Kidney (tissue), 13 donors: ENCODE measurements at regions not wholly inside any gene's neighbourhood (a gene's known extent, or its start where the extent isn't known, plus 50 kb on each side); places are given as distances from the start of the nearest gene placed in this dataset.

Experiments used
- DNase-seq, 5 donors: peaks; one replicate each; pipeline ENCODE4 v3.0.0-alpha.2; 2013 to 2020
- FAIRE-seq: peaks from 2 replicates; lab custom pipeline; 2012; peaks lifted over from hg19 to GRCh38; lab: Jason Lieb, UNC
- H3K27ac ChIP-seq, 2 donors: one replicate each; pipeline ENCODE4 v1.7.0; 2013; ENCODE audit warnings: low read depth in 2 of 2, low read length in 2 of 2, inconsistent platforms in 1 of 2
- H3K27me3 ChIP-seq: one replicate; pipeline ENCODE4 v1.7.1; 2013; ENCODE audit warnings: low read length, inconsistent platforms; ENCODE audit not compliant: control insufficient read depth, insufficient read depth
- H3K36me3 ChIP-seq, 3 donors: one replicate each; pipeline versions ENCODE4 v1.7.0 to v1.7.1; 2013; ENCODE audit warnings: low read length in 3 of 3, control low read depth in 1 of 3, inconsistent platforms in 1 of 3; ENCODE audit not compliant: insufficient read depth in 3 of 3, control insufficient read depth in 2 of 3
- H3K4me1 ChIP-seq, 3 donors: one replicate each; pipeline versions ENCODE4 v1.7.0 to v1.7.1; 2013; ENCODE audit warnings: low read length in 3 of 3, inconsistent platforms in 1 of 3, low read depth in 1 of 3; ENCODE audit not compliant: control insufficient read depth in 2 of 3, insufficient read depth in 2 of 3
- H3K4me3 ChIP-seq, 3 donors: one replicate each; pipeline versions ENCODE4 v1.7.0 to v1.8.1; 2013; ENCODE audit warnings: low read length in 3 of 3, control low read depth in 1 of 3, inconsistent platforms in 1 of 3
- H3K9ac ChIP-seq, 3 donors: one replicate each; pipeline versions ENCODE4 v1.7.0 to v1.7.1; 2013; ENCODE audit warnings: low read length in 3 of 3, control low read depth in 1 of 3, inconsistent platforms in 1 of 3
- H3K9me3 ChIP-seq, 3 donors: one replicate each; pipeline versions ENCODE4 v1.7.0 to v1.7.1; 2013; ENCODE audit warnings: low read length in 3 of 3, control low read depth in 1 of 3, inconsistent platforms in 1 of 3; ENCODE audit not compliant: control insufficient read depth in 2 of 3, insufficient read depth in 1 of 3
- intact Hi-C: fragments of 100-400 bp; cut with DNase I; formaldehyde crosslinking; loops from one replicate; pipeline ENCODE4 v1.11.1; 2022
- TF ChIP-seq, protein P1 (sequence below): IDR thresholded peaks from 3 replicates; pipeline ENCODE4 v1.5.1; 2012; ENCODE audit warnings: mild to moderate bottlenecking, moderate library complexity, borderline replicate concordance; ENCODE audit not compliant: insufficient read depth; ENCODE audit errors: extremely low read depth
- donor health status: control.
- donor health status: control.
- donor health status: control.
- donor health status: control.
- donor health status: control.
- donor health status: DM: yes; HTN: yes; CAD: no.
- donor health status: Normal renal cell carcinoma (clear cell type).

- no peak overlapping the region for H3K4me3 ChIP-seq
- H3K9ac ChIP-seq, result no peak overlapping the region
- H3K4me1 ChIP-seq, result no peaks in the 10 kb centered on the region
- no peaks in the 10 kb centered on the region for H3K27me3 ChIP-seq
- TF ChIP-seq, protein P1, sequence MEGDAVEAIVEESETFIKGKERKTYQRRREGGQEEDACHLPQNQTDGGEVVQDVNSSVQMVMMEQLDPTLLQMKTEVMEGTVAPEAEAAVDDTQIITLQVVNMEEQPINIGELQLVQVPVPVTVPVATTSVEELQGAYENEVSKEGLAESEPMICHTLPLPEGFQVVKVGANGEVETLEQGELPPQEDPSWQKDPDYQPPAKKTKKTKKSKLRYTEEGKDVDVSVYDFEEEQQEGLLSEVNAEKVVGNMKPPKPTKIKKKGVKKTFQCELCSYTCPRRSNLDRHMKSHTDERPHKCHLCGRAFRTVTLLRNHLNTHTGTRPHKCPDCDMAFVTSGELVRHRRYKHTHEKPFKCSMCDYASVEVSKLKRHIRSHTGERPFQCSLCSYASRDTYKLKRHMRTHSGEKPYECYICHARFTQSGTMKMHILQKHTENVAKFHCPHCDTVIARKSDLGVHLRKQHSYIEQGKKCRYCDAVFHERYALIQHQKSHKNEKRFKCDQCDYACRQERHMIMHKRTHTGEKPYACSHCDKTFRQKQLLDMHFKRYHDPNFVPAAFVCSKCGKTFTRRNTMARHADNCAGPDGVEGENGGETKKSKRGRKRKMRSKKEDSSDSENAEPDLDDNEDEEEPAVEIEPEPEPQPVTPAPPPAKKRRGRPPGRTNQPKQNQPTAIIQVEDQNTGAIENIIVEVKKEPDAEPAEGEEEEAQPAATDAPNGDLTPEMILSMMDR, result no peak
- H3K27ac ChIP-seq, result no peak overlapping the region
- no peak for FAIRE-seq
- no peak for DNase-seq
- intact Hi-C loops, result no loop called here
- H3K36me3 ChIP-seq, result no peaks in the 10 kb centered on the region
- no peaks in the 10 kb centered on the region for H3K9me3 ChIP-seq
Observed at GRCh38 chr16:73387979-73388378, 340.1 kb upstream of the ZFHX3 start.

DNA sequence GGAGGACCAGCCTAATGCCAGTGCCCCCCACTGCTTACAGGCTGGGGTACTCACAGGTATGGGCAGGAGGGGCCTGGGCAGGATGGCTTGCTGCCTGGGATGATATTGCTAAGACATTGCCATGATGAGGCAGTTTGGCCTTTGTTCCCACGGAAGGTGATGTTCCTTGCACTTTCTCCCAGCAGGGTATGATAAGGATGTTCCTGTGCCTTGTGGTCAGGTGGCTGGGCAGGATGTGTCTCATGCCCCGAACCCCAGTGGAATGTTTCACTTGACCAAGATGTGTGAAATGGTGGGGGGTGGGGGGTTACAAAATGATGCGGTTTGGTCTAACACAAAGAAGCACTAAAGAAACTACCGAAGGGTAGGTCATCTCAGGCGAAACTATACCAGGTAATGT is 337.8 kb upstream of the ZFHX3 start:
- TF ChIP-seq, protein P1, result no peak
- no peaks in the 10 kb centered on the region for H3K27me3 ChIP-seq
- no peaks in the 10 kb centered on the region for H3K9me3 ChIP-seq
- no peaks in the 10 kb centered on the region for H3K4me1 ChIP-seq
- DNase-seq (no peak), FAIRE-seq (no peak)
- H3K27ac ChIP-seq, result no peak overlapping the region
- no peaks in the 10 kb centered on the region for H3K36me3 ChIP-seq
- intact Hi-C loops, result no loop called here
- no peak overlapping the region for H3K9ac ChIP-seq
- H3K4me3 ChIP-seq, result no peak overlapping the region

GRCh38 chr16:73384506-73385089 is 336.7 kb upstream of the ZFHX3 start:
- intact Hi-C loops, result no loop called here
- Histone ChIP-seq H3K9me3 (no peaks in the 10 kb centered on the region), H3K27ac (no peak overlapping the region), H3K9ac (no peak overlapping the region), H3K4me1 (no peaks in the 10 kb centered on the region), H3K4me3 (no peak overlapping the region), H3K36me3 (no peaks in the 10 kb centered on the region), H3K27me3 (no peaks in the 10 kb centered on the region)
- DNase-seq (no peak), FAIRE-seq (no peak)
- TF ChIP-seq, protein P1, result no peak

- Histone ChIP-seq H3K27me3 (no peaks in the 10 kb centered on the region), H3K4me3 (no peak overlapping the region), H3K4me1 (no peaks in the 10 kb centered on the region), H3K36me3 (no peaks in the 10 kb centered on the region), H3K9ac (no peak overlapping the region), H3K27ac (no peak overlapping the region), H3K9me3 (no peaks in the 10 kb centered on the region)
- intact Hi-C loops, result no loop called here
- no peak for DNase-seq
- TF ChIP-seq, protein P1, result no peak
- FAIRE-seq, result no peak
Observed at GRCh38 chr16:73383988-73384365, 336.0 kb upstream of the ZFHX3 start.
